ENCODE measurements at regions not wholly inside any gene's neighbourhood (a gene's known extent, or its start where the extent isn't known, plus 50 kb on each side); places are given as distances from the start of the nearest gene placed in this dataset.

DNA sequence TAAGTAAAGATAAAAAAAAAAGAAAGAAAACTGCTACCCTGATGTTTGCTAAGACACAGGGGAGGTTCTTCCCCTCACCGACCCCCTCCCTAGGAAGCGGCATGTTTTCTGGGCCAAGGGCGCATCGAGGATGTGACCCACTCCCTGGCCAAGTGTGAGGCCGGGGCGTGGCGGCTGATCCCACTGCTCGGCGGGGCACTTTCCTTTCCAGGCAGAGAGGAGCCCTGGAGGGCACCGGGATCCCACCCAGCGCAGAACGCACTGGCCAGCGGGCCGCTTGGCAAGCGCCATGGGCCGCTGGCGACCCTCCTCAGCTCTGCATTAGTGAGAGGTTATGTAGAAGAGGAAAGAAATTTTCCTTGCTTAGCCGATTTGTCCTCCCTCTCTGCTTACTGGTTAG is 93.4 kb downstream of the ZNF736 start:
- in situ Hi-C loops (cut with HindIII; ENCODE audit: low pct_unique_long_range_greater_than_20kb, low sequenced_read_pairs) = no loop called here
- Histone ChIP-seq H3K4me3 (ENCODE audit: low read depth in 2 of 2, low read length in 2 of 2) (no peak overlapping the region), H3K4me1 (ENCODE audit: control insufficient read depth, insufficient read depth, low read length) (no peaks in the 10 kb centered on the region), H3K27me3 (ENCODE audit: control insufficient read depth, insufficient read depth, low read length) (no peaks in the 10 kb centered on the region), H3K9me3 (ENCODE audit: control insufficient read depth, insufficient read depth, low read depth, low read length) (no peaks in the 10 kb centered on the region; the same call in 1 of the 2 replicates), H3K36me3 (ENCODE audit: control insufficient read depth, insufficient read depth, low read length) (no peaks in the 10 kb centered on the region), H3K27ac (ENCODE audit: low read length) (no peak overlapping the region)
- BruUV-seq (replicated peaks) = no TSS peak
- intact Hi-C loops (cut with micrococcal nuclease; ENCODE audit: unreplicated experiment) = no loop called here
- ChIA-PET POLR2A (no interaction called here), CTCF (no interaction called here)
- no peak for TF ChIP-seq SIN3A (IDR thresholded peaks at IDR 0.05; ENCODE audit: borderline replicate concordance, insufficient read depth, low read depth, low read length)
- TF ChIP-seq POLR2AphosphoS5 (IDR thresholded peaks at IDR 0.05; ENCODE audit: low read depth, low read length) = no peak
- TF ChIP-seq, protein P1, sequence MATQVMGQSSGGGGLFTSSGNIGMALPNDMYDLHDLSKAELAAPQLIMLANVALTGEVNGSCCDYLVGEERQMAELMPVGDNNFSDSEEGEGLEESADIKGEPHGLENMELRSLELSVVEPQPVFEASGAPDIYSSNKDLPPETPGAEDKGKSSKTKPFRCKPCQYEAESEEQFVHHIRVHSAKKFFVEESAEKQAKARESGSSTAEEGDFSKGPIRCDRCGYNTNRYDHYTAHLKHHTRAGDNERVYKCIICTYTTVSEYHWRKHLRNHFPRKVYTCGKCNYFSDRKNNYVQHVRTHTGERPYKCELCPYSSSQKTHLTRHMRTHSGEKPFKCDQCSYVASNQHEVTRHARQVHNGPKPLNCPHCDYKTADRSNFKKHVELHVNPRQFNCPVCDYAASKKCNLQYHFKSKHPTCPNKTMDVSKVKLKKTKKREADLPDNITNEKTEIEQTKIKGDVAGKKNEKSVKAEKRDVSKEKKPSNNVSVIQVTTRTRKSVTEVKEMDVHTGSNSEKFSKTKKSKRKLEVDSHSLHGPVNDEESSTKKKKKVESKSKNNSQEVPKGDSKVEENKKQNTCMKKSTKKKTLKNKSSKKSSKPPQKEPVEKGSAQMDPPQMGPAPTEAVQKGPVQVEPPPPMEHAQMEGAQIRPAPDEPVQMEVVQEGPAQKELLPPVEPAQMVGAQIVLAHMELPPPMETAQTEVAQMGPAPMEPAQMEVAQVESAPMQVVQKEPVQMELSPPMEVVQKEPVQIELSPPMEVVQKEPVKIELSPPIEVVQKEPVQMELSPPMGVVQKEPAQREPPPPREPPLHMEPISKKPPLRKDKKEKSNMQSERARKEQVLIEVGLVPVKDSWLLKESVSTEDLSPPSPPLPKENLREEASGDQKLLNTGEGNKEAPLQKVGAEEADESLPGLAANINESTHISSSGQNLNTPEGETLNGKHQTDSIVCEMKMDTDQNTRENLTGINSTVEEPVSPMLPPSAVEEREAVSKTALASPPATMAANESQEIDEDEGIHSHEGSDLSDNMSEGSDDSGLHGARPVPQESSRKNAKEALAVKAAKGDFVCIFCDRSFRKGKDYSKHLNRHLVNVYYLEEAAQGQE (IDR thresholded peaks at IDR 0.05; ENCODE audit: insufficient read depth in 1 of 2, low read depth in 2 of 2, low read length in 1 of 2) = no peak
- no peak for TF ChIP-seq TCF7L2 (IDR thresholded peaks at IDR 0.05; ENCODE audit: low read depth, low read length)
- TF ChIP-seq, protein P2, sequence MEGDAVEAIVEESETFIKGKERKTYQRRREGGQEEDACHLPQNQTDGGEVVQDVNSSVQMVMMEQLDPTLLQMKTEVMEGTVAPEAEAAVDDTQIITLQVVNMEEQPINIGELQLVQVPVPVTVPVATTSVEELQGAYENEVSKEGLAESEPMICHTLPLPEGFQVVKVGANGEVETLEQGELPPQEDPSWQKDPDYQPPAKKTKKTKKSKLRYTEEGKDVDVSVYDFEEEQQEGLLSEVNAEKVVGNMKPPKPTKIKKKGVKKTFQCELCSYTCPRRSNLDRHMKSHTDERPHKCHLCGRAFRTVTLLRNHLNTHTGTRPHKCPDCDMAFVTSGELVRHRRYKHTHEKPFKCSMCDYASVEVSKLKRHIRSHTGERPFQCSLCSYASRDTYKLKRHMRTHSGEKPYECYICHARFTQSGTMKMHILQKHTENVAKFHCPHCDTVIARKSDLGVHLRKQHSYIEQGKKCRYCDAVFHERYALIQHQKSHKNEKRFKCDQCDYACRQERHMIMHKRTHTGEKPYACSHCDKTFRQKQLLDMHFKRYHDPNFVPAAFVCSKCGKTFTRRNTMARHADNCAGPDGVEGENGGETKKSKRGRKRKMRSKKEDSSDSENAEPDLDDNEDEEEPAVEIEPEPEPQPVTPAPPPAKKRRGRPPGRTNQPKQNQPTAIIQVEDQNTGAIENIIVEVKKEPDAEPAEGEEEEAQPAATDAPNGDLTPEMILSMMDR (IDR thresholded peaks at IDR 0.05) = no peak
- ATAC-seq (no peak), DNase-seq (ENCODE audit: low read depth, low spot score) (no peak)
